ENCODE measurements at regions not wholly inside any gene's neighbourhood (a gene's known extent, or its start where the extent isn't known, plus 50 kb on each side); places are given as distances from the start of the nearest gene placed in this dataset.

DNA sequence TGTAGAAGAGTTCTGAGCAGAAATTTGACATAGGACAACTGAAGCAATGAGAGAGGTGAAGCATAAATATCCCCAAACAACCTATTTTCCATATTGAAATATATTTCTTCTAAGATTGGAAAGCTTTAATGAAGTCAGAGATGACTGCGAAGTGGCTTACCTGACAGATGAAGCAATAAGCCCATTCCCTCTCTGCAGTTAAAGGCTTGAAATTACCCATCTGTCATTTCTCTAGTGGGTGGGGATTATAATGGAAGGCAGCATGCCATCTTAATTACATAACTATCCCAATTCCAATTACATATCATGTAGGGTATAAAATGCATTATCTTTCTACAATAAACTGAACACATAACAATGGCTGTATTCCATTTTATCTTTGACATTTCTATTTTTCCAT, 1070.5 kb downstream of the SI start:
- TF ChIP-seq, protein P1, sequence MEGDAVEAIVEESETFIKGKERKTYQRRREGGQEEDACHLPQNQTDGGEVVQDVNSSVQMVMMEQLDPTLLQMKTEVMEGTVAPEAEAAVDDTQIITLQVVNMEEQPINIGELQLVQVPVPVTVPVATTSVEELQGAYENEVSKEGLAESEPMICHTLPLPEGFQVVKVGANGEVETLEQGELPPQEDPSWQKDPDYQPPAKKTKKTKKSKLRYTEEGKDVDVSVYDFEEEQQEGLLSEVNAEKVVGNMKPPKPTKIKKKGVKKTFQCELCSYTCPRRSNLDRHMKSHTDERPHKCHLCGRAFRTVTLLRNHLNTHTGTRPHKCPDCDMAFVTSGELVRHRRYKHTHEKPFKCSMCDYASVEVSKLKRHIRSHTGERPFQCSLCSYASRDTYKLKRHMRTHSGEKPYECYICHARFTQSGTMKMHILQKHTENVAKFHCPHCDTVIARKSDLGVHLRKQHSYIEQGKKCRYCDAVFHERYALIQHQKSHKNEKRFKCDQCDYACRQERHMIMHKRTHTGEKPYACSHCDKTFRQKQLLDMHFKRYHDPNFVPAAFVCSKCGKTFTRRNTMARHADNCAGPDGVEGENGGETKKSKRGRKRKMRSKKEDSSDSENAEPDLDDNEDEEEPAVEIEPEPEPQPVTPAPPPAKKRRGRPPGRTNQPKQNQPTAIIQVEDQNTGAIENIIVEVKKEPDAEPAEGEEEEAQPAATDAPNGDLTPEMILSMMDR (IDR thresholded peaks at IDR 0.05): no peak
- TF ChIP-seq ZFX (IDR thresholded peaks at IDR 0.05; ENCODE audit: borderline replicate concordance): no peak
